AG04450 (cell line): ENCODE measurements at regions not wholly inside any gene's neighbourhood (a gene's known extent, or its start where the extent isn't known, plus 50 kb on each side); places are given as distances from the start of the nearest gene placed in this dataset.
A peak's percentile ranks its signal among the peaks of the same experiment; 100 is the strongest.

Experiments used
- CTCF ChIA-PET: fragments of 300-600, 350-600 bp; formaldehyde crosslinking; extraction: SDS; loops from one replicate; lab custom pipeline; 2022; ENCODE audit warnings: antibody characterized with exemption, inconsistent platforms; lab: Charles Lee
- POLR2A ChIA-PET: fragments of 350-600 bp; formaldehyde crosslinking; extraction: SDS; loops from one replicate; lab custom pipeline; 2021; ENCODE audit warnings: antibody characterized with exemption, inconsistent platforms; lab: Yijun Ruan, JAX
- DNase-seq: peaks from one replicate; pipeline ENCODE4 v3.0.0-alpha.2; 2011; ENCODE audit warnings: low read depth, low spot score
- H3K27ac ChIP-seq: one replicate; pipeline ENCODE4 v1.5.1; 2012; ENCODE audit warnings: low read depth, low read length, control low read depth
- H3K27me3 ChIP-seq: one replicate; pipeline ENCODE4 v1.6.0; 2012; ENCODE audit warnings: low read length; ENCODE audit not compliant: control insufficient read depth, insufficient read depth
- H3K4me3 ChIP-seq: 2 replicates; pipeline ENCODE4 v1.5.1; 2011; ENCODE audit warnings: mild to moderate bottlenecking, low read depth, low read length, control low read depth
- H3K9me3 ChIP-seq: 2 replicates; pipeline ENCODE4 v1.5.1; 2012; ENCODE audit warnings: low read length; ENCODE audit not compliant: control insufficient read depth, insufficient read depth
- TF ChIP-seq, protein P1 (sequence below): IDR thresholded peaks from 2 replicates; pipeline ENCODE4 v1.5.1; 2011; ENCODE audit warnings: low read depth, low read length, control low read depth, inconsistent platforms

GRCh38 chr18:2471523-2471922 lies 99.8 kb downstream of the METTL4 start:
- CTCF ChIA-PET, result no interaction called here
- TF ChIP-seq, protein P1, sequence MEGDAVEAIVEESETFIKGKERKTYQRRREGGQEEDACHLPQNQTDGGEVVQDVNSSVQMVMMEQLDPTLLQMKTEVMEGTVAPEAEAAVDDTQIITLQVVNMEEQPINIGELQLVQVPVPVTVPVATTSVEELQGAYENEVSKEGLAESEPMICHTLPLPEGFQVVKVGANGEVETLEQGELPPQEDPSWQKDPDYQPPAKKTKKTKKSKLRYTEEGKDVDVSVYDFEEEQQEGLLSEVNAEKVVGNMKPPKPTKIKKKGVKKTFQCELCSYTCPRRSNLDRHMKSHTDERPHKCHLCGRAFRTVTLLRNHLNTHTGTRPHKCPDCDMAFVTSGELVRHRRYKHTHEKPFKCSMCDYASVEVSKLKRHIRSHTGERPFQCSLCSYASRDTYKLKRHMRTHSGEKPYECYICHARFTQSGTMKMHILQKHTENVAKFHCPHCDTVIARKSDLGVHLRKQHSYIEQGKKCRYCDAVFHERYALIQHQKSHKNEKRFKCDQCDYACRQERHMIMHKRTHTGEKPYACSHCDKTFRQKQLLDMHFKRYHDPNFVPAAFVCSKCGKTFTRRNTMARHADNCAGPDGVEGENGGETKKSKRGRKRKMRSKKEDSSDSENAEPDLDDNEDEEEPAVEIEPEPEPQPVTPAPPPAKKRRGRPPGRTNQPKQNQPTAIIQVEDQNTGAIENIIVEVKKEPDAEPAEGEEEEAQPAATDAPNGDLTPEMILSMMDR, result peak; percentile 17; the same call in 1 of the 2 replicates
- Histone ChIP-seq H3K27ac (no peak overlapping the region), H3K27me3 (no peaks in the 10 kb centered on the region), H3K9me3 (no peaks in the 10 kb centered on the region), H3K4me3 (no peak overlapping the region)
- DNase-seq, result no peak
- POLR2A ChIA-PET, result no interaction called here

DNA sequence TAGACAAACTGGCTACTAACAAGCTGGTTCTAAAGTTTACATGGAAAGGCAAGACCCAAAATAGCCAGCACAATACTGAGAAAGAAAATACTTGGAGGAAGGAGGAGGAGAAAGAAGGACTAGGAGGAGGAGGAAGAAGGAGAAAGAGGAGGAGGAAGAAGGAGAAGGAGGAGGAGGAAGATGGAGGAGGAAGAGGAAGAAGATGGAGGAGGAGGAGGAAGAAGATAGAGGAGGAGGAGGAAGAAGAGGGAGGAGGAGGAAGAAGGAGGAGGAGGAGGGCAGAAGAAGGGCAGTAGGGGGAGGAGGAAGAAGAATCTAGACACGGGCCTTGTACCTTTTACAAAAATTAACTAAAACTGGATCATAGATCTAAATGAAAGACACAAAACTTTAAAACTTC lies 92.6 kb downstream of the METTL4 start:
- CTCF ChIA-PET, result no interaction called here
- Histone ChIP-seq H3K4me3 (no peak overlapping the region), H3K27me3 (no peaks in the 10 kb centered on the region), H3K9me3 (no peaks in the 10 kb centered on the region), H3K27ac (no peak overlapping the region)
- DNase-seq, result no peak
- TF ChIP-seq, protein P1, result no peak
- POLR2A ChIA-PET, result no interaction called here

DNA sequence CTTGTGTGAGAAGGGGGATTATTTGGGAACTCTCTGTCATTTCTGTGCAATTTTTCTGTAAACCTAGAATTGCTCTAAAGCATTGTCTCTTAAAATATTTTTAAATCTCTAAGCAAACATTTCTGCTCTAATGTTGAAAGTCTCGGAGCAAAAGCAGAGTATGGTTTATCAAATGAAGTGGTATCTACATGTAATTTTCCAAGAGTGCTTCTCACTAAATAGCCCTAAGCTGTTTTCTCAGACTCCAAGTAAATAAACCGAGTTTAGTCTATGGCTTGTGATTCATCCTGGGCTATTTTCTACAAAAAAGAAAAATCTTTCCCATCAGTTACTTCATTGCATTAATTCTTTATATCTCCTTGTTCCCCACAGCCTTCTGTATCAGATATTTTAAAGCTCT lies 90.8 kb downstream of the METTL4 start:
- DNase-seq, result no peak
- Histone ChIP-seq H3K27ac (no peak overlapping the region), H3K27me3 (no peaks in the 10 kb centered on the region), H3K9me3 (no peaks in the 10 kb centered on the region), H3K4me3 (no peak overlapping the region)
- ChIA-PET POLR2A (no interaction called here), CTCF (no interaction called here)
- TF ChIP-seq, protein P1, result no peak

- no peak overlapping the region for H3K4me3 ChIP-seq
- H3K27me3 ChIP-seq, result no peaks in the 10 kb centered on the region
- no peak for DNase-seq
- CTCF ChIA-PET, result no interaction called here
- no peak overlapping the region for H3K27ac ChIP-seq
- H3K9me3 ChIP-seq, result no peaks in the 10 kb centered on the region
- POLR2A ChIA-PET, result no interaction called here
- TF ChIP-seq, protein P1, result no peak
These were observed 88.4 kb downstream of the METTL4 start for GRCh38 chr18:2482706-2483475.

GRCh38 chr18:2485983-2486382 lies 85.3 kb downstream of the METTL4 start:
- POLR2A ChIA-PET, result no interaction called here
- Histone ChIP-seq H3K4me3 (no peak overlapping the region), H3K27ac (no peak overlapping the region), H3K9me3 (no peaks in the 10 kb centered on the region), H3K27me3 (no peaks in the 10 kb centered on the region)
- no peak for DNase-seq
- TF ChIP-seq, protein P1, result no peak
- CTCF ChIA-PET, result no interaction called here
